Thyroid gland (tissue), 4 donors: ENCODE measurements at regions not wholly inside any gene's neighbourhood (a gene's known extent, or its start where the extent isn't known, plus 50 kb on each side); places are given as distances from the start of the nearest gene placed in this dataset.
A peak's percentile ranks its signal among the peaks of the same experiment; 100 is the strongest.

Source experiments
- DNase-seq, 2 donors: peaks; one replicate each; pipeline ENCODE4 v3.0.0-alpha.2; 2019
- H3K27ac ChIP-seq, 3 donors: fragments of 200-600 bp; sonication (generic); 1 replicate in 2 of 3; 2 replicates in 1 of 3; pipeline ENCODE4 v1.5.1; 2016 to 2019; ENCODE audit warnings: mild to moderate bottlenecking in 1 of 3, moderate library complexity in 1 of 3
- H3K27me3 ChIP-seq: fragments of 200-600 bp; sonication (generic); one replicate; pipeline ENCODE4 v1.5.1; 2019
- H3K36me3 ChIP-seq, 2 donors: fragments of 200-600 bp; sonication (generic); one replicate each; pipeline ENCODE4 v1.5.1; 2016 to 2019
- H3K4me1 ChIP-seq, 2 donors: fragments of 200-600 bp; sonication (generic); one replicate each; pipeline ENCODE4 v1.5.1; 2017 to 2019
- H3K4me3 ChIP-seq, 3 donors: fragments of 200-600 bp; sonication (generic); replicated peaks in 1 of 3; 1 replicate in 2 of 3; 2 replicates in 1 of 3; pipeline ENCODE4 v1.5.1; 2016; ENCODE audit warnings: mild to moderate bottlenecking in 1 of 3
- H3K9me3 ChIP-seq: fragments of 200-600 bp; sonication (generic); one replicate; pipeline ENCODE4 v1.5.1; 2017
- POLR2A ChIP-seq, 2 donors: fragments of 450-650 bp; IDR thresholded peaks; one replicate each; pipeline ENCODE4 v1.6.1; 2017; ENCODE audit warnings: antibody characterized with exemption in 2 of 2, mild to moderate bottlenecking in 2 of 2, moderate library complexity in 1 of 2
- WGBS, 2 donors: methylation state at CpG; one replicate each; pipeline ENCODE4 v1.1.5; 2017; 5-methylcytosine and 5-hydroxymethylcytosine counted together
- intact Hi-C: fragments of 100-400 bp; cut with DNase I; formaldehyde crosslinking; loops from one replicate; pipeline ENCODE4 v1.15.1; 2023
- TF ChIP-seq, protein P1 (sequence below), 6 experiments: fragments of 200-600 bp in 3 of 6; fragments of 450-650 bp in 3 of 6; sonication (generic) in 3 of 6; IDR thresholded peaks; one replicate each; pipeline ENCODE4 v1.5.1; 2016 to 2019; ENCODE audit warnings: antibody characterized with exemption in 6 of 6, mild to moderate bottlenecking in 2 of 6, inconsistent platforms in 1 of 6, moderate library complexity in 1 of 6

DNA sequence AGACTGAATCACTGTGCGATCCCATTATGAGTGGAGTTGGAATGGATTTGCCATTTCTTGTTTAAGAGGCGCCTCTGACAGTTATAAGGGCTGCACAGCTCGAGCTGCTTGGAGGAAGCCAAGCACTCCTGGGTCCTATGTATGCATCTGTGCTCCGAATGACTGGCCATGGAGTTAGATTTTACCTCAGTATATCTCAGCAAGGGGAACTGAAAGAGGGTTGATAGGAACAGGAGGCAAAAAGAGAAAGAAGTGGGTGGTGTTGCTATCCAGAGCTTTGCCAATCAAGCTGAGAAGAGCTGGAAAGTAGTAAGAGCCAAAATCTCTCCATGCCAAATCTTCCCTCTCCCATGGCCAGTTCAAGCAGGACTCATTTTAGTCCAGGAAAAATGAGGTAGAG lies 632.0 kb upstream of the KIRREL3 start:
- no peaks in the 10 kb centered on the region for H3K9me3 ChIP-seq
- WGBS, 2 donors: 86 to 95% methylated on average over 4 of the region's 4 CpGs
- DNase-seq: no peak
- H3K27me3 ChIP-seq: no peaks in the 10 kb centered on the region
- no peak overlapping the region for H3K27ac ChIP-seq
- intact Hi-C loops: no loop called here
- no peak overlapping the region for H3K4me3 ChIP-seq
- no peaks in the 10 kb centered on the region for H3K36me3 ChIP-seq
- TF ChIP-seq POLR2A (IDR thresholded peaks at IDR 0.05): no peak
- TF ChIP-seq, protein P1, sequence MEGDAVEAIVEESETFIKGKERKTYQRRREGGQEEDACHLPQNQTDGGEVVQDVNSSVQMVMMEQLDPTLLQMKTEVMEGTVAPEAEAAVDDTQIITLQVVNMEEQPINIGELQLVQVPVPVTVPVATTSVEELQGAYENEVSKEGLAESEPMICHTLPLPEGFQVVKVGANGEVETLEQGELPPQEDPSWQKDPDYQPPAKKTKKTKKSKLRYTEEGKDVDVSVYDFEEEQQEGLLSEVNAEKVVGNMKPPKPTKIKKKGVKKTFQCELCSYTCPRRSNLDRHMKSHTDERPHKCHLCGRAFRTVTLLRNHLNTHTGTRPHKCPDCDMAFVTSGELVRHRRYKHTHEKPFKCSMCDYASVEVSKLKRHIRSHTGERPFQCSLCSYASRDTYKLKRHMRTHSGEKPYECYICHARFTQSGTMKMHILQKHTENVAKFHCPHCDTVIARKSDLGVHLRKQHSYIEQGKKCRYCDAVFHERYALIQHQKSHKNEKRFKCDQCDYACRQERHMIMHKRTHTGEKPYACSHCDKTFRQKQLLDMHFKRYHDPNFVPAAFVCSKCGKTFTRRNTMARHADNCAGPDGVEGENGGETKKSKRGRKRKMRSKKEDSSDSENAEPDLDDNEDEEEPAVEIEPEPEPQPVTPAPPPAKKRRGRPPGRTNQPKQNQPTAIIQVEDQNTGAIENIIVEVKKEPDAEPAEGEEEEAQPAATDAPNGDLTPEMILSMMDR (IDR thresholded peaks at IDR 0.05): no peak
- peaks cover 0 to 3% of the 10 kb centered on the region in 2 donors for H3K4me1 ChIP-seq

DNA sequence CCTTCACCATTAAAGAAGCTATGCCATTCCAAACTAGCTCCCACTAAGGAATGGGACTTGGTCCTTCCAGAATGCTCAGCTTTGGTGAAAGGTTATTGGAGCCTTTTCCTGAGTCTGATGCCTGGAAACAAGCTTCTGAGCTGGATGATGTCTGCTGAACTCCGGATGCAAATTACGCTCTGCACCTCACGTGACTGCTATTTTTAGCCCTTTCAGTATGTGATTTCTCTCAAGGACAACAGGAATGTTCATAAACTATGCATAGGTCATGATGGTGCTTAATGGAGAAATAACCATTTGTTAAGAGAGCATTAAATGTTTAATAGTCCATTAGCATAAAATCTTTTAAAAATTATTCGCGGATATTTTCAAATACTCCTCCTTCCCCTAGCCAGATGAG lies 631.4 kb upstream of the KIRREL3 start:
- WGBS, 2 donors: 84 to 92% methylated on average over 5 of the region's 5 CpGs
- Histone ChIP-seq H3K27ac (no peak overlapping the region), H3K4me3 (no peak overlapping the region), H3K9me3 (no peaks in the 10 kb centered on the region), H3K4me1 (peaks cover 0 to 3% of the 10 kb centered on the region in 2 donors), H3K27me3 (no peaks in the 10 kb centered on the region), H3K36me3 (no peaks in the 10 kb centered on the region)
- DNase-seq: no peak
- intact Hi-C loops: no loop called here
- TF ChIP-seq POLR2A (IDR thresholded peaks at IDR 0.05): no peak
- TF ChIP-seq, protein P1 (IDR thresholded peaks at IDR 0.05): no peak

GRCh38 chr11:127629200-127629599 lies 628.6 kb upstream of the KIRREL3 start:
- H3K36me3 ChIP-seq: no peaks in the 10 kb centered on the region
- no peaks in the 10 kb centered on the region for H3K9me3 ChIP-seq
- no peaks in the 10 kb centered on the region for H3K27me3 ChIP-seq
- TF ChIP-seq, protein P1 (IDR thresholded peaks at IDR 0.05): no peak
- TF ChIP-seq POLR2A (IDR thresholded peaks at IDR 0.05): no peak
- DNase-seq: no peak
- no peak overlapping the region for H3K4me3 ChIP-seq
- intact Hi-C loops: no loop called here
- peaks cover 7 to 10% of the 10 kb centered on the region in 2 donors for H3K4me1 ChIP-seq
- 85 to 88% methylated on average over 3 of the region's 3 CpGs for WGBS, 2 donors
- no peak overlapping the region for H3K27ac ChIP-seq

DNA sequence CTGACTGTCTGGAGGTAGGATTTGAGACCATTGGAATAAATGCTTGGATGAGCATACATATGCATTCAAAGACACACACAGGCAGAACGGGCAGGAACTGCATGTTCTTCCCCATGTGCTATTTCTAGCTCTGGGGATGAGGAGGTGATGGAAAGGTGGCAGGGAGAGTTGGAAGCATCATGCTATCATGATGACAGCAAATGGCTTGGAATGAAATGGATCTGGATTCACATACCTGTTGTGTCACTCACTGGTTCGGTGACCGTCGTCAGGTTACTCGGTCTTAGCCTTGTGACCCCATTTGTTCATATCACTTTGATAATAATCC lies 627.9 kb upstream of the KIRREL3 start:
- intact Hi-C loops: no loop called here
- no peak for TF ChIP-seq POLR2A (IDR thresholded peaks at IDR 0.05)
- TF ChIP-seq, protein P1 (IDR thresholded peaks at IDR 0.05): no peak
- WGBS, 2 donors: 79 to 83% methylated on average over 5 of the region's 5 CpGs

GRCh38 chr11:127627629-127628457 lies 627.3 kb upstream of the KIRREL3 start:
- Histone ChIP-seq H3K4me1 (peaks cover 11 to 14% of the 10 kb centered on the region in 2 donors), H3K4me3 (no peak overlapping the region), H3K27me3 (no peaks in the 10 kb centered on the region), H3K9me3 (no peaks in the 10 kb centered on the region), H3K27ac (no peak overlapping the region), H3K36me3 (no peaks in the 10 kb centered on the region)
- TF ChIP-seq POLR2A (IDR thresholded peaks at IDR 0.05): no peak
- TF ChIP-seq, protein P1 (IDR thresholded peaks at IDR 0.05): no peak
- 40 to 43% methylated on average over 12 of the region's 12 CpGs for WGBS, 2 donors
- intact Hi-C loops: no loop called here
- DNase-seq: peak; percentile 61 to 73

More for the DNA sequence above, 627.9 kb upstream of the KIRREL3 start:
- no peak for DNase-seq
- H3K27me3 ChIP-seq: no peaks in the 10 kb centered on the region
- H3K4me1 ChIP-seq: peaks cover 11 to 14% of the 10 kb centered on the region in 2 donors
- no peaks in the 10 kb centered on the region for H3K9me3 ChIP-seq
- no peaks in the 10 kb centered on the region for H3K36me3 ChIP-seq
- H3K27ac ChIP-seq: no peak overlapping the region
- no peak overlapping the region for H3K4me3 ChIP-seq
